IgD-negative memory B cell (primary cell): ENCODE measurements at regions not wholly inside any gene's neighbourhood (a gene's known extent, or its start where the extent isn't known, plus 50 kb on each side); places are given as distances from the start of the nearest gene placed in this dataset.

ENCODE experiments used
- H3K27ac Mint-ChIP-seq, 3 donors: one replicate each; pipeline ENCODE4 v1.8.0; 2020 to 2022; ENCODE audit warnings: mild to moderate bottlenecking in 3 of 3, mixed read lengths in 3 of 3, moderate library complexity in 1 of 3
- H3K27me3 Mint-ChIP-seq: one replicate; pipeline ENCODE4 v1.8.0; 2021; ENCODE audit warnings: mixed read lengths
- H3K36me3 Mint-ChIP-seq: one replicate; pipeline ENCODE4 v1.8.0; 2020; ENCODE audit warnings: mild to moderate bottlenecking, mixed read lengths
- H3K4me1 Mint-ChIP-seq, 3 donors: one replicate each; pipeline ENCODE4 v1.8.0; 2020 to 2022; ENCODE audit warnings: mixed read lengths in 3 of 3, mild to moderate bottlenecking in 1 of 3
- H3K4me3 Mint-ChIP-seq, 4 donors: one replicate each; pipeline ENCODE4 v1.8.0; 2020 to 2022; ENCODE audit warnings: mild to moderate bottlenecking in 4 of 4, mixed read lengths in 4 of 4, moderate library complexity in 3 of 4
- H3K9me3 Mint-ChIP-seq, 3 donors: one replicate each; pipeline ENCODE4 v1.8.0; 2020 to 2021; ENCODE audit warnings: mixed read lengths in 3 of 3, mild to moderate bottlenecking in 1 of 3

- no peaks in the 10 kb centered on the region for H3K4me1 Mint-ChIP-seq
- no peaks in the 10 kb centered on the region for H3K27me3 Mint-ChIP-seq
- H3K9me3 Mint-ChIP-seq = peaks cover 4 to 16% (median 6%) of the 10 kb centered on the region in 3 donors
- no peak overlapping the region for H3K4me3 Mint-ChIP-seq
- no peaks in the 10 kb centered on the region for H3K36me3 Mint-ChIP-seq
- H3K27ac Mint-ChIP-seq = no peak overlapping the region
These were observed 164.4 kb upstream of the GORAB start for GRCh38 chr1:170367615-170368014.

- no peaks in the 10 kb centered on the region for H3K27me3 Mint-ChIP-seq
- H3K4me1 Mint-ChIP-seq = no peaks in the 10 kb centered on the region
- H3K36me3 Mint-ChIP-seq = no peaks in the 10 kb centered on the region
- no peak overlapping the region for H3K4me3 Mint-ChIP-seq
- H3K27ac Mint-ChIP-seq = peak overlapping the region in 1 of 3 donors; percentile 10
- peaks cover 4 to 13% (median 4%) of the 10 kb centered on the region in 3 donors for H3K9me3 Mint-ChIP-seq
These were observed 163.0 kb upstream of the GORAB start for GRCh38 chr1:170369000-170369399.

GRCh38 chr1:170369417-170369816 is 162.5 kb upstream of the GORAB start:
- no peaks in the 10 kb centered on the region for H3K4me1 Mint-ChIP-seq
- peak overlapping the region in 1 of 3 donors; percentile 10 for H3K27ac Mint-ChIP-seq
- H3K27me3 Mint-ChIP-seq = peaks cover 3% of the 10 kb centered on the region
- peaks cover 4 to 13% (median 4%) of the 10 kb centered on the region in 3 donors for H3K9me3 Mint-ChIP-seq
- H3K4me3 Mint-ChIP-seq = no peak overlapping the region
- H3K36me3 Mint-ChIP-seq = no peaks in the 10 kb centered on the region

DNA sequence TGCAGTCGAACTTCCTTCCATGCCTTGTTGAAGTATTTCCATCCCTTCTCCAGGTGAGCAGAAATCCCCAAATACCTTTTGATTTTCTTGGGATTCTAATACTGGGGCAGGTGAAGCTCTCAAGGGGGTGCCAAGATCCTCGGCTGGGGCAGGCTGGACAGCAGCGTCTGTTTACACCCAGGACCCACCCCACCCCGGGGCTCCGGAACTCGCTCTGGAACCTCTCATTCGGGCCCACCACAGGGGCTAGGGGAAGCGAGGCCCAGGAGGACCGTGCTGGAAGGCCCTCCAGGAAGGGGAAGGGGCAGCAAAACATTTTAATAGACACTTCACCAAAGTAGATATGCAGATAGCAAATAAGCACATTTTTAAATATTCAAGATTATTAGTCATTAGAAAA is 161.9 kb upstream of the GORAB start:
- no peaks in the 10 kb centered on the region for H3K4me1 Mint-ChIP-seq
- H3K36me3 Mint-ChIP-seq = no peaks in the 10 kb centered on the region
- peaks cover 3% of the 10 kb centered on the region for H3K27me3 Mint-ChIP-seq
- no peak overlapping the region for H3K27ac Mint-ChIP-seq
- H3K9me3 Mint-ChIP-seq = peaks cover 2 to 13% (median 4%) of the 10 kb centered on the region in 3 donors
- no peak overlapping the region for H3K4me3 Mint-ChIP-seq

DNA sequence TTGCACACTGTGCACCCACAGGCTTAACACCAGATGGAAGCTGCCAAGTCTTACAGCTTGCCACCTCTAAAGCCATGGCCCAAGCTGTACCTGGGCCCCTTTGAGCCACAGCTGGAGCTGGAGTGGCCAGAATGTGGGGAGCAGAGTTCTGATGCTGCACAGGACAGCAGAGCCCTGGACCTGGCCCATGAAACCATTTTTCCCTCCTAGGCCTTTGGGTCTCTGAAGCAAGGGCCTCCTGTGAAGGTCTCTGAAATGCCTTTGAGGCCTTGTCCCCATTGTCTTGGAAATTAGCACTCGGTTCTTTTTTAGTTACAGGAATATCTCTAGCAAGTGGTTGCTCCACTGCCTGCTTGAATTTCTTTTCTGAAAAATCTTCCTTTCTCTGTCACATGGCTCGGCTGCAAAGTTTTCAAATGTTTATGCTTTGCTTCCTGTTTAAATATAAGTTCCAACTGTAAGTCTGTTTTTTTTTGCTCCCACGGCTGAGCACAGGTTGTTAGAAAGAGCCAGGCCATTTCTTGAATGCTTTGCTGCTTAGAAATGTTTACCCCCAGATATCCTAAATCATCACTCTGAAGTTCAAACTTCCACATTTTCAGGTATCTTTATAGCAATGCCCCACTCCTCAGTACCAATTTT is 156.8 kb upstream of the GORAB start:
- peaks cover 0 to 7% (median 4%) of the 10 kb centered on the region in 3 donors for H3K9me3 Mint-ChIP-seq
- H3K27me3 Mint-ChIP-seq = peaks cover 3% of the 10 kb centered on the region
- H3K4me1 Mint-ChIP-seq = no peaks in the 10 kb centered on the region
- H3K36me3 Mint-ChIP-seq = no peaks in the 10 kb centered on the region
- H3K4me3 Mint-ChIP-seq = no peak overlapping the region
- H3K27ac Mint-ChIP-seq = no peak overlapping the region

- Mint-ChIP-seq H3K27me3 (peaks cover 3% of the 10 kb centered on the region), H3K27ac (peak overlapping the region in 1 of 3 donors; percentile 1), H3K4me1 (no peaks in the 10 kb centered on the region), H3K36me3 (no peaks in the 10 kb centered on the region), H3K9me3 (peaks cover 0 to 9% (median 2%) of the 10 kb centered on the region in 3 donors), H3K4me3 (no peak overlapping the region)
These were observed 155.1 kb upstream of the GORAB start for GRCh38 chr1:170376801-170377385.

GRCh38 chr1:170377440-170377839 is 154.5 kb upstream of the GORAB start:
- H3K27ac Mint-ChIP-seq = no peak overlapping the region
- no peaks in the 10 kb centered on the region for H3K4me1 Mint-ChIP-seq
- H3K9me3 Mint-ChIP-seq = peaks cover 0 to 9% (median 0%) of the 10 kb centered on the region in 3 donors
- peaks cover 3% of the 10 kb centered on the region for H3K27me3 Mint-ChIP-seq
- no peaks in the 10 kb centered on the region for H3K36me3 Mint-ChIP-seq
- no peak overlapping the region for H3K4me3 Mint-ChIP-seq

GRCh38 chr1:170377896-170378634 is 153.9 kb upstream of the GORAB start:
- H3K27me3 Mint-ChIP-seq = peaks cover 3% of the 10 kb centered on the region
- H3K4me3 Mint-ChIP-seq = no peak overlapping the region
- no peak overlapping the region for H3K27ac Mint-ChIP-seq
- H3K9me3 Mint-ChIP-seq = peaks cover 0 to 9% (median 0%) of the 10 kb centered on the region in 3 donors
- H3K36me3 Mint-ChIP-seq = no peaks in the 10 kb centered on the region
- H3K4me1 Mint-ChIP-seq = no peaks in the 10 kb centered on the region

- Mint-ChIP-seq H3K4me3 (no peak overlapping the region), H3K36me3 (peaks cover 5% of the 10 kb centered on the region), H3K27ac (no peak overlapping the region), H3K9me3 (no peaks in the 10 kb centered on the region), H3K27me3 (peaks cover 5% of the 10 kb centered on the region), H3K4me1 (no peaks in the 10 kb centered on the region)
These were observed 146.2 kb upstream of the GORAB start for GRCh38 chr1:170385750-170386149.

DNA sequence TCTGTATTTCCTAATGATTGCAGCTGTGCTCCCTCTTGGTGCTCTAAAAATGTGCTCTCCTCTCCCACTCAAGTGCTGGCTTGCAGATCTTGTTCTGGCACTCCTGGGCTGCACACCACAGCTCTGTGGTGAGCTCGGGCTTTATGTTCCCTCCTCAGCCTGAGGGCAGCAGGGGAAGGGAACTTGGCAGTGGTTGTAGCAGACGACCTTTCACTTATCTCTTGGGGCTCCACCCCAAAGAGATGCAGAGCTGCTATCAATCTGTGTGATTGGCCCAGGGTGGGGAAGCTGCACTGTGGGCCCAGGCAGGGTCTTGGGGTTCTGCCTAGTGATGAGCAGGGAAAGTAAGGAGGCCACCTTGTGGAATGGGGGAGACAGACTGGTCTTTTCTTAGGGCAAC is 143.5 kb upstream of the GORAB start:
- H3K4me1 Mint-ChIP-seq = no peaks in the 10 kb centered on the region

DNA sequence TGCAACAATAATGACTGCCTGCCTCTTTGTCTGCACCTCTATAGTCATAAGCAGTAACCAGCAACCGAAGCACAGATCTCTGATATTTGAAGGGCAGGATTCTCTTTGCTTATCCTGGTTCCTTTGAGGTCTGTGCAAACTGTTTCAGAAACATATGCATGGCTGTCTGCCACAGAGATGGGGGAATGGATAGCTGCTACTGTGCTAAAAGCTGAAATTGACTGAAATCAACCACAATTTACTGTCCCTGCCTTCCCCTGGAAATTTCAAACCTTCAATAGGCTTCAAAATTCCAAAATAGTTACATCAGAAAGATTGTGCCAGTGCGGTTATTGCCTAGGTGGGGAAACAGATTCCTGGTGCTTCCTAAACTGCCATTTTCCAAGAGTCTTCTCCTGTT is 136.8 kb upstream of the GORAB start:
- Mint-ChIP-seq H3K9me3 (peaks cover 0 to 9% (median 2%) of the 10 kb centered on the region in 3 donors), H3K36me3 (peaks cover 1% of the 10 kb centered on the region), H3K4me1 (no peaks in the 10 kb centered on the region), H3K4me3 (no peak overlapping the region), H3K27ac (no peak overlapping the region), H3K27me3 (peaks cover 2% of the 10 kb centered on the region)

More for the DNA sequence above, 143.5 kb upstream of the GORAB start:
- Mint-ChIP-seq H3K36me3 (peaks cover 6% of the 10 kb centered on the region), H3K9me3 (peaks cover 0 to 2% (median 0%) of the 10 kb centered on the region in 3 donors), H3K27me3 (peaks cover 5% of the 10 kb centered on the region), H3K4me3 (no peak overlapping the region), H3K27ac (peak overlapping the region in 1 of 3 donors; percentile 94)

- peaks cover 0 to 9% (median 2%) of the 10 kb centered on the region in 3 donors for H3K9me3 Mint-ChIP-seq
These were observed 134.9 kb upstream of the GORAB start for GRCh38 chr1:170397061-170397460.

GRCh38 chr1:170402476-170403311 is 129.3 kb upstream of the GORAB start:
- peaks cover 2% of the 10 kb centered on the region for H3K27me3 Mint-ChIP-seq
- H3K36me3 Mint-ChIP-seq = no peaks in the 10 kb centered on the region
- no peaks in the 10 kb centered on the region for H3K4me1 Mint-ChIP-seq
- no peaks in the 10 kb centered on the region for H3K9me3 Mint-ChIP-seq
- H3K27ac Mint-ChIP-seq = no peak overlapping the region
- no peak overlapping the region for H3K4me3 Mint-ChIP-seq

More at GRCh38 chr1:170397061-170397460, 134.9 kb upstream of the GORAB start:
- Mint-ChIP-seq H3K27ac (no peak overlapping the region), H3K4me3 (no peak overlapping the region), H3K27me3 (peaks cover 2% of the 10 kb centered on the region), H3K36me3 (no peaks in the 10 kb centered on the region), H3K4me1 (no peaks in the 10 kb centered on the region)

DNA sequence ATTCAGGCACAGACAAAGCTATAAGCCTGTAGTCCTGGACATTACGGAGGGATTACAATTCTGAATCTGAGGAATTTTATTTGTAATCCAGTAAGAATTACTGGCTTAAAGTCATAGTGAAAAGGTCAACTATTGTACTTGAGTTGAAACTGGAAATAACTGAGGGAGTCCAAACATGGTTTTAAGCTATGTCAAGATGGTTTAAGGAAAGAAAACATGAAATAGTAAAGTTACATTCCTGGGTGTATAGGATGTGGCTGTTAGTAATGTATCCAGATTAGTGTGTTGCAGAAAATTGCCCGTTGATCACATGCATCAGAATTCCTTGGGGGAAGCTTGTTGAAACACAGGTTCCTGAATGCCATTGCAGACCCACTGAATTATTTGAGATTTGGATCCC is 124.8 kb upstream of the GORAB start:
- Mint-ChIP-seq H3K27ac (no peak overlapping the region), H3K4me3 (no peak overlapping the region), H3K36me3 (no peaks in the 10 kb centered on the region), H3K9me3 (no peaks in the 10 kb centered on the region), H3K4me1 (no peaks in the 10 kb centered on the region), H3K27me3 (peaks cover 1% of the 10 kb centered on the region)

- no peak overlapping the region for H3K27ac Mint-ChIP-seq
- H3K4me1 Mint-ChIP-seq = no peaks in the 10 kb centered on the region
- H3K27me3 Mint-ChIP-seq = peaks cover 1% of the 10 kb centered on the region
These were observed 124.4 kb upstream of the GORAB start for GRCh38 chr1:170407581-170407980.

More at GRCh38 chr1:170407581-170407980, 124.4 kb upstream of the GORAB start:
- H3K36me3 Mint-ChIP-seq = no peaks in the 10 kb centered on the region
- H3K4me3 Mint-ChIP-seq = no peak overlapping the region
- H3K9me3 Mint-ChIP-seq = no peaks in the 10 kb centered on the region
